Mesenchymal stem cell (in vitro differentiated cells and primary cell): ENCODE measurements at regions not wholly inside any gene's neighbourhood (a gene's known extent, or its start where the extent isn't known, plus 50 kb on each side); places are given as distances from the start of the nearest gene placed in this dataset.
"Not testable (repeated sequence)": the region's sequence is repeated elsewhere in the genome, so short reads cannot be mapped to it uniquely, and the experiment has no call there.

Experiments used
- DNase-seq: peaks from one replicate; pipeline ENCODE4 v3.0.0-alpha.2; 2013
- H2AFZ ChIP-seq: one replicate; pipeline ENCODE4 v1.6.1; 2013; ENCODE audit warnings: low read depth, mild to moderate bottlenecking, control low read depth, inconsistent platforms, low read length, moderate library complexity
- H2AK5ac ChIP-seq: 2 replicates; pipeline ENCODE4 v1.6.1; 2013; ENCODE audit warnings: low read length, moderate library complexity, mild to moderate bottlenecking, inconsistent platforms; ENCODE audit not compliant: severe bottlenecking
- H2BK120ac ChIP-seq: one replicate; pipeline ENCODE4 v1.6.1; 2013; ENCODE audit warnings: low read depth, mild to moderate bottlenecking, inconsistent platforms, low read length, moderate library complexity
- H2BK12ac ChIP-seq, 2 experiments: one replicate each; pipeline ENCODE4 v1.6.1; 2013; ENCODE audit warnings: inconsistent platforms in 2 of 2, low read length in 2 of 2, mild to moderate bottlenecking in 2 of 2, moderate library complexity in 2 of 2, control low read depth in 1 of 2
- H2BK15ac ChIP-seq: one replicate; pipeline ENCODE4 v1.6.1; 2013; ENCODE audit warnings: mild to moderate bottlenecking, low read depth, inconsistent platforms; ENCODE audit not compliant: poor library complexity, severe bottlenecking
- H2BK5ac ChIP-seq: 2 replicates; pipeline ENCODE4 v1.6.1; 2013; ENCODE audit warnings: low read depth, mild to moderate bottlenecking, low read length, control low read depth, inconsistent platforms; ENCODE audit not compliant: poor library complexity, severe bottlenecking
- H3K14ac ChIP-seq, 2 experiments: one replicate each; pipeline ENCODE4 v1.6.1; 2013; ENCODE audit warnings: inconsistent platforms in 2 of 2, low read length in 2 of 2, control low read depth in 1 of 2, mild to moderate bottlenecking in 1 of 2, moderate library complexity in 1 of 2
- H3K18ac ChIP-seq, 2 experiments: one replicate each; pipeline ENCODE4 v1.6.1; 2013; ENCODE audit warnings: inconsistent platforms in 2 of 2, low read length in 2 of 2, control low read depth in 1 of 2, low read depth in 1 of 2, mild to moderate bottlenecking in 1 of 2
- H3K23ac ChIP-seq, 2 experiments: one replicate each; pipeline ENCODE4 v1.6.1; 2013; ENCODE audit warnings: inconsistent platforms in 2 of 2, low read length in 2 of 2, mild to moderate bottlenecking in 2 of 2, moderate library complexity in 2 of 2, control low read depth in 1 of 2
- H3K27ac ChIP-seq: 2 replicates; pipeline ENCODE4 v1.5.1; 2013; ENCODE audit warnings: mild to moderate bottlenecking, moderate library complexity, low read length, control low read depth, inconsistent platforms; ENCODE audit not compliant: poor library complexity, severe bottlenecking
- H3K27me3 ChIP-seq, 2 experiments: 2 replicates each; pipeline versions ENCODE4 v1.6.1 to v1.7.0; 2013; ENCODE audit warnings: low read length in 2 of 2, mild to moderate bottlenecking in 2 of 2, moderate library complexity in 2 of 2, control low read depth in 1 of 2, inconsistent platforms in 1 of 2; ENCODE audit not compliant: control insufficient read depth in 1 of 2, insufficient read depth in 1 of 2
- H3K36me3 ChIP-seq, 2 experiments: 2 replicates each; pipeline versions ENCODE4 v1.6.1 to v1.7.0; 2013; ENCODE audit warnings: low read length in 2 of 2, control low read depth in 1 of 2, inconsistent platforms in 1 of 2, low read depth in 1 of 2, mild to moderate bottlenecking in 1 of 2; ENCODE audit not compliant: insufficient read depth in 2 of 2, control insufficient read depth in 1 of 2
- H3K4ac ChIP-seq, 2 experiments: one replicate each; pipeline ENCODE4 v1.6.1; 2013; ENCODE audit warnings: inconsistent platforms in 2 of 2, low read length in 2 of 2, mild to moderate bottlenecking in 2 of 2, moderate library complexity in 2 of 2, control low read depth in 1 of 2, low read depth in 1 of 2
- H3K4me1 ChIP-seq: 2 replicates; pipeline ENCODE4 v1.6.1; 2013; ENCODE audit warnings: low read depth, low read length, control low read depth; ENCODE audit not compliant: control insufficient read depth, insufficient read depth
- H3K4me2 ChIP-seq: 2 replicates; pipeline ENCODE4 v1.6.1; 2013; ENCODE audit warnings: low read length, mild to moderate bottlenecking, inconsistent platforms; ENCODE audit not compliant: poor library complexity, severe bottlenecking
- H3K4me3 ChIP-seq, 2 experiments: 2 replicates each; pipeline versions ENCODE4 v1.5.1 to v1.7.0; 2013; ENCODE audit warnings: low read length in 2 of 2, mild to moderate bottlenecking in 2 of 2, control low read depth in 1 of 2, low read depth in 1 of 2; ENCODE audit not compliant: insufficient read depth in 1 of 2
- H3K79me1 ChIP-seq: replicated peaks from 2 replicates; pipeline ENCODE4 v1.6.1; 2013; ENCODE audit warnings: mild to moderate bottlenecking, control low read depth, low read length, inconsistent platforms; ENCODE audit not compliant: poor library complexity, severe bottlenecking
- H3K9ac ChIP-seq: 2 replicates; pipeline ENCODE4 v1.7.0; 2013; ENCODE audit warnings: mild to moderate bottlenecking, low read length, moderate library complexity
- H3K9me3 ChIP-seq: 2 replicates; pipeline ENCODE4 v1.7.0; 2013; ENCODE audit warnings: mild to moderate bottlenecking, low read length; ENCODE audit not compliant: control insufficient read depth
- H4K8ac ChIP-seq: one replicate; pipeline ENCODE4 v1.6.1; 2013; ENCODE audit warnings: inconsistent platforms, mild to moderate bottlenecking, low read length, moderate library complexity
- H4K91ac ChIP-seq: one replicate; pipeline ENCODE4 v1.6.1; 2013; ENCODE audit warnings: mild to moderate bottlenecking, low read length, inconsistent platforms
- WGBS: methylation state at CpG from one replicate; pipeline ENCODE4 v1.1.7; 2013; ENCODE audit warnings: mixed read lengths; 5-methylcytosine and 5-hydroxymethylcytosine counted together

DNA sequence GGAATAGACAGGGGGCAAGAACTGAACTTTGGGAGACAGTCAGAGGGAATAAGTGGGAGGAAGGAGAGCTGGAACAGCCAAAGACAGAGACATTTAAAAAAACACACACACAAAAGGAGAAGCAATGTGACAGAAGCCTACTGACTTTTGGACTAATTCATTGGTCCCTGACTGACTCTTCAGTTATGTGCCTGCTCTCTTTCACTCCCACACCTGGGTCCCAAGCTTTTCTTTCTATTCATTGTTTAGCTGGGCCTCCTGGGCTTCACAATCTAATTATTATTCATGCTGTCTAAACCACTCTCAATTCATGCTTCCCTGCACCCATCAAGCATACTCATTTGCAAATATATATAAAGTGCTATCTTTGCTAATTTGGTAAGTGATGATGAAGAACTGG is 139.2 kb upstream of the IRS4 start:
- no peak overlapping the region for H4K91ac ChIP-seq
- H3K23ac ChIP-seq = no peak overlapping the region

DNA sequence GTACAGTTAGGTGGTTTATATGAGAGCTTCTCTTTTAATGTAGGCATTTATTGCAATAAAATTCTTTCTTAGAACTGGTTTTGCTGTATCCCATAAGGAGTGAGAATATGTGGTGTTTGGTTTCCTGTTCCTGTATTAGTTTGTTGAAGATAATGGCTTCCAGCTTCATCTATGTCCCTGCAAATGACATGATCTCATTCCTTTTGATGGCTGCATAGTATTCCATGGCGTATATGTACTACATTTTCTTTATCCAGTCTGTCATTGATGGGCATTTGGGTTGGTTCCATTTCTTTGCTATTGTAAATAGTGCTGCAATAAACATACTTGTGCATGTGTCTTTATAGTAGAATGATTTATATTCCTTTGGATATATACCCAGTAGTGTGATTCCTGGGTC is 106.7 kb upstream of the IRS4 start:
- not testable (repeated sequence) for H2AFZ ChIP-seq, H3K9me3 ChIP-seq, H3K4me3 ChIP-seq, H3K4me1 ChIP-seq, H2AK5ac ChIP-seq, H3K27me3 ChIP-seq, H3K27ac ChIP-seq, H3K14ac ChIP-seq, H3K79me1 ChIP-seq, H2BK12ac ChIP-seq, H3K9ac ChIP-seq, H3K4me2 ChIP-seq, H2BK5ac ChIP-seq, H2BK15ac ChIP-seq, H3K36me3 ChIP-seq, H3K23ac ChIP-seq, DNase-seq, H3K4ac ChIP-seq, H4K8ac ChIP-seq, H2BK120ac ChIP-seq, H4K91ac ChIP-seq, H3K18ac ChIP-seq
- WGBS = no CpG with 5 or more reads among the region's 1 CpG

More for the DNA sequence above, 139.2 kb upstream of the IRS4 start:
- Histone ChIP-seq H2AFZ (no peak overlapping the region), H3K79me1 (no peaks in the 10 kb centered on the region), H3K14ac (no peak overlapping the region), H3K18ac (no peak overlapping the region), H3K9ac (no peak overlapping the region), H3K27ac (no peak overlapping the region), H3K4me3 (no peak overlapping the region), H3K27me3 (peaks cover 0 to 4% of the 10 kb centered on the region in 2 experiments), H2BK12ac (no peak overlapping the region), H3K4me2 (no peak overlapping the region), H3K4me1 (no peaks in the 10 kb centered on the region), H4K8ac (no peak overlapping the region), H2BK5ac (no peak overlapping the region), H3K9me3 (peaks cover 12% of the 10 kb centered on the region), H2BK120ac (no peak overlapping the region), H3K4ac (no peak overlapping the region), H2BK15ac (no peak overlapping the region), H3K36me3 (no peaks in the 10 kb centered on the region), H2AK5ac (no peak overlapping the region)
- DNase-seq = no peak

DNA sequence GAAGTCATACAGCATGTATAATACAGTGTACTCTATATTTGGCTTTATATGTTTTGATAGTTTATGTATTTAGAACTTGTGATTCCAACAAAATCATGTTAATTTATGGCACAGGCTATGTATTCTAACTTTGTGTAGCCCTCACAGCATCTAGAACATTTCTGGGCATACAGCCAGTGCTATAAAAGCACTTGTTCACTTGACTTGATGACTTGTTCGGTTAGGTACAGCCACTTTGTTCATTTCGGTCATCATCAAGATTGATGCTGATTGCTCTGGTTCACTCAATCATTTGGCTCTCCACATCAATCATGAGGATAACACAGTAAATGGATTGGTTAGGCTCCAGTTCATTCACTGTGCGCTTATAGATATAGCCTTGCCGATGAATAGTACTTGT is 97.6 kb upstream of the IRS4 start:
- Histone ChIP-seq H2BK5ac (no peak overlapping the region), H3K4me1 (no peaks in the 10 kb centered on the region), H2AFZ (no peak overlapping the region), H3K18ac (no peak overlapping the region), H3K9ac (no peak overlapping the region), H3K9me3 (no peaks in the 10 kb centered on the region), H3K4me2 (no peak overlapping the region), H2BK15ac (no peak overlapping the region), H3K79me1 (no peaks in the 10 kb centered on the region), H3K36me3 (no peaks in the 10 kb centered on the region), H3K27me3 (no peaks in the 10 kb centered on the region), H3K4me3 (no peak overlapping the region), H4K8ac (no peak overlapping the region), H4K91ac (no peak overlapping the region), H2AK5ac (no peak overlapping the region), H3K14ac (no peak overlapping the region), H3K27ac (no peak overlapping the region), H2BK120ac (no peak overlapping the region), H3K4ac (no peak overlapping the region), H2BK12ac (no peak overlapping the region), H3K23ac (no peak overlapping the region)
- DNase-seq = no peak
- WGBS = 75% methylated on average over 2 of the region's 4 CpGs

DNA sequence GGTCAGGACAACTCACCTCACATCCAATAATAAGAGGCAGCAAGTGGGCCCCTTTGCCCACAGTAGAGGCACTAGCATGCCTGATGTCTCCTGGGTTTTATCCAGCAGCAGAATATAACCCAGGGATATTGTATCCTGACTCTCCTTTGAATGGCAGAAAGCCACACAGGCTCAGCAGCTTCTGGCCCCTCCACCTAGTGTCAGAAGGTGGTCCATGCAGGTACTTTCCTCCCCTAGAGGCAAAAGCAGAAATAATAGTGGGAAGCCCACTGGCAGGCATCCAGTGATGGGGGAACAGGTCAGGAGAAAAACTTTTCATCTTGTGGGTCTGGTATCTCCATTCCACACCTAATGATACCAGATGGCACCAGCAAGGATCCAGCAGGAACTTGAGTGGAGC is 75.5 kb upstream of the IRS4 start:
- Histone ChIP-seq H4K8ac (no peak overlapping the region), H2BK15ac (no peak overlapping the region), H2AFZ (no peak overlapping the region), H3K27me3 (no peaks in the 10 kb centered on the region), H2BK5ac (no peak overlapping the region), H3K4me2 (no peak overlapping the region), H2BK120ac (no peak overlapping the region), H2AK5ac (no peak overlapping the region), H3K9me3 (peaks cover 20% of the 10 kb centered on the region), H3K79me1 (no peaks in the 10 kb centered on the region), H3K4ac (no peak overlapping the region), H3K36me3 (no peaks in the 10 kb centered on the region), H3K14ac (no peak overlapping the region), H3K4me1 (no peaks in the 10 kb centered on the region), H3K9ac (no peak overlapping the region), H3K27ac (no peak overlapping the region), H3K18ac (no peak overlapping the region), H2BK12ac (no peak overlapping the region), H3K23ac (no peak overlapping the region), H3K4me3 (no peak overlapping the region), H4K91ac (no peak overlapping the region)
- no peak for DNase-seq
